ENCODE measurements at regions not wholly inside any gene's neighbourhood (a gene's known extent, or its start where the extent isn't known, plus 50 kb on each side); places are given as distances from the start of the nearest gene placed in this dataset.

DNA sequence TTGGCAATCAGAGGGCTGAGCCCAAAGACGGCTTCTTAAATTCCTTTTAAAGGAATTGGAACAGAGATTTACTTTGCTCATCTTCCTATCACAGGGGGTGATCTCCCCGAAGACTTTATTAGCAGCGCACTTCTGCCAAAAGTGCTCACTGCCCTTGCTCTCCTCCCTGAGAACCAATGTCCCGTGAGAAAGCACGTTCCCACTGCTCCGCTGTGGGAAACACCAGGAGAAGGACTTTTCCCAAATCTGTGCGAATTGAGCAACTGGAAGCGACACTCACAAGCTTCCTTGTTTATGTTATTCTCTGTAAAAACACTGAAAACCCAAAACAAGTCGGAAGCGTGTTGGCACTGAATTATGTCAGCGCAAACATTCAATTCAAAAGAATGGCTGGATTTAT is 670.8 kb upstream of the NR2F2 start:
- ATAC-seq: no peak
- no peak for TF ChIP-seq ZC3H10 (CRISPR knock-in tag; IDR thresholded peaks at IDR 0.05)
- TF ChIP-seq RARB (CRISPR knock-in tag; IDR thresholded peaks at IDR 0.05): no peak
- TF ChIP-seq CSRNP3 (CRISPR knock-in tag; IDR thresholded peaks at IDR 0.05): no peak
- TF ChIP-seq ISL1 (CRISPR knock-in tag; IDR thresholded peaks at IDR 0.05): no peak
- no peak for TF ChIP-seq ZFP30 (CRISPR knock-in tag; IDR thresholded peaks at IDR 0.05)
- TF ChIP-seq ZNF70 (CRISPR knock-in tag; IDR thresholded peaks at IDR 0.05): no peak
- no peak for TF ChIP-seq TSHZ2 (CRISPR knock-in tag; IDR thresholded peaks at IDR 0.05)
- no peak for TF ChIP-seq ZNF565 (CRISPR knock-in tag; conservative IDR thresholded peaks at IDR 0.05; ENCODE audit: low read depth)
- no peak for TF ChIP-seq TOX (CRISPR knock-in tag; IDR thresholded peaks at IDR 0.05; ENCODE audit: borderline replicate concordance)
- no peak for TF ChIP-seq ARNTL (CRISPR knock-in tag; IDR thresholded peaks at IDR 0.05; ENCODE audit: borderline replicate concordance, low read depth)
- no peak for TF ChIP-seq SNAI2 (CRISPR knock-in tag; IDR thresholded peaks at IDR 0.05)
- TF ChIP-seq TCF4 (CRISPR knock-in tag; IDR thresholded peaks at IDR 0.05; ENCODE audit: borderline replicate concordance): no peak
- TF ChIP-seq OSR1 (CRISPR knock-in tag; IDR thresholded peaks at IDR 0.05): no peak

GRCh38 chr15:95662638-95663037 is 667.9 kb upstream of the NR2F2 start:
- ATAC-seq: no peak
- no peak for TF ChIP-seq ZNF565 (CRISPR knock-in tag; conservative IDR thresholded peaks at IDR 0.05; ENCODE audit: low read depth)
- TF ChIP-seq ZFP3 (CRISPR knock-in tag; IDR thresholded peaks at IDR 0.05): no peak
- TF ChIP-seq PPARA (CRISPR knock-in tag; IDR thresholded peaks at IDR 0.05; ENCODE audit: borderline replicate concordance): no peak
- TF ChIP-seq ARNTL (CRISPR knock-in tag; IDR thresholded peaks at IDR 0.05; ENCODE audit: borderline replicate concordance, low read depth): no peak
- no peak for TF ChIP-seq OSR1 (CRISPR knock-in tag; IDR thresholded peaks at IDR 0.05)
- TF ChIP-seq SNAI2 (CRISPR knock-in tag; IDR thresholded peaks at IDR 0.05): no peak
- no peak for TF ChIP-seq ESRRG (CRISPR knock-in tag; IDR thresholded peaks at IDR 0.05)
- no peak for TF ChIP-seq TSHZ2 (CRISPR knock-in tag; IDR thresholded peaks at IDR 0.05)
- TF ChIP-seq BACH2 (CRISPR knock-in tag; IDR thresholded peaks at IDR 0.05; ENCODE audit: borderline replicate concordance): no peak
- TF ChIP-seq ZC3H10 (CRISPR knock-in tag; IDR thresholded peaks at IDR 0.05): no peak
- no peak for TF ChIP-seq CSRNP3 (CRISPR knock-in tag; IDR thresholded peaks at IDR 0.05)
- no peak for TF ChIP-seq ZNF70 (CRISPR knock-in tag; IDR thresholded peaks at IDR 0.05)
- TF ChIP-seq CREB5 (CRISPR knock-in tag; IDR thresholded peaks at IDR 0.05; ENCODE audit: low read depth): no peak
- no peak for TF ChIP-seq PATZ1 (CRISPR knock-in tag; IDR thresholded peaks at IDR 0.05; ENCODE audit: borderline replicate concordance)
- no peak for TF ChIP-seq ISL1 (CRISPR knock-in tag; IDR thresholded peaks at IDR 0.05)
- no peak for TF ChIP-seq ZNF8 (CRISPR knock-in tag; IDR thresholded peaks at IDR 0.05)
- TF ChIP-seq TOX (CRISPR knock-in tag; IDR thresholded peaks at IDR 0.05; ENCODE audit: borderline replicate concordance): no peak
- TF ChIP-seq GLIS3 (CRISPR knock-in tag; IDR thresholded peaks at IDR 0.05): no peak
- no peak for TF ChIP-seq POU6F1 (CRISPR knock-in tag; IDR thresholded peaks at IDR 0.05; ENCODE audit: borderline replicate concordance, low read depth)
- TF ChIP-seq ZFP30 (CRISPR knock-in tag; IDR thresholded peaks at IDR 0.05): no peak

Measured in SK-N-SH treated with all-trans-retinoic acid at 6 μM for 48 hours (cell line).